ENCODE measurements at regions not wholly inside any gene's neighbourhood (a gene's known extent, or its start where the extent isn't known, plus 50 kb on each side); places are given as distances from the start of the nearest gene placed in this dataset.

DNA sequence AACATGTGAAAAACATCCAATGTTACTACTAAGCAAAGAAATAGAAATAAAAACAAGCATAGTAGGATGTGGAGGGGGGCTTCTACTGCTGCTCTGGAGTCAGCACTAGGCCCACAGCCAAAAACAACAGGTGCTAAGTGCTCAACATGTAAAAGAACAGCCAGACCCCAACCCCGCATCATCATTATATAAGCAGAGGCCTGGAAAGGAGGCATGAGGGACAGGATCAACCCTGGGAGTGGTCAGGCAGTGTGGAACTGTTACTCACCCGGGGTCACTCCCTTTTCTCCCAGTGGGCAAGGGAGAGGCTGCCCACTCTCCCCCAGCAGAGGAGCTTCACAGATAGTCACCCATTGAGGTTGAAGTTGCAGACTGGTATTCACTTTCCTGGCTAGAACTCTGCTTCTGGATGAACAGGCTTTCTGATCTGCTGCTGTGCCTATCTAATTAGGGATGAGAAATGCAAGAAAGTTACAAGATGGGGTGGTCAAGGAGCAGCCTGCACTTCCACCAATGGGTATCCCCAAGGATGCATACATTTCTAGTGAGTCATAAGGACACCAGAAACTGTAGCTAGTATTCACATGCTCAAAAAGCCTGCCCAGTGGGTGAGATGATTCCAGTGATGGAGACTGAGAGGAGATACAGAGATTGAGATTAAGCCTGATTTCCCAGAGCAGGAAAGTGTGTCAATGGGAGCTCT, 480.1 kb upstream of the TCF4 start:
- H3F3A ChIP-seq (ENCODE audit: control insufficient read depth, insufficient read depth), result no peaks in the 10 kb centered on the region
- no peaks in the 10 kb centered on the region for H3K27me3 ChIP-seq (ENCODE audit: control insufficient read depth, low read length)
- H3K4me3 ChIP-seq (ENCODE audit: low read length), result no peak overlapping the region
- no peak overlapping the region for H3K4me2 ChIP-seq (ENCODE audit: low read length)
- H3K27ac ChIP-seq (ENCODE audit: low read depth, low read length), result no peak overlapping the region
- H3K36me3 ChIP-seq (ENCODE audit: control insufficient read depth, low read length), result no peaks in the 10 kb centered on the region
- no peaks in the 10 kb centered on the region for H3K9me3 ChIP-seq (ENCODE audit: control insufficient read depth, insufficient read depth, low read length)
- H3K79me2 ChIP-seq (ENCODE audit: control insufficient read depth, low read length), result no peaks in the 10 kb centered on the region
- no peaks in the 10 kb centered on the region for H3K4me1 ChIP-seq (ENCODE audit: control insufficient read depth, low read length)
- no peaks in the 10 kb centered on the region for H3K9me2 ChIP-seq (replicated peaks; ENCODE audit: control insufficient read depth, low read length)
- no peak for TF ChIP-seq EZH2phosphoT487 (IDR thresholded peaks at IDR 0.05; ENCODE audit: borderline replicate concordance, low read length)
- TF ChIP-seq, protein P1, sequence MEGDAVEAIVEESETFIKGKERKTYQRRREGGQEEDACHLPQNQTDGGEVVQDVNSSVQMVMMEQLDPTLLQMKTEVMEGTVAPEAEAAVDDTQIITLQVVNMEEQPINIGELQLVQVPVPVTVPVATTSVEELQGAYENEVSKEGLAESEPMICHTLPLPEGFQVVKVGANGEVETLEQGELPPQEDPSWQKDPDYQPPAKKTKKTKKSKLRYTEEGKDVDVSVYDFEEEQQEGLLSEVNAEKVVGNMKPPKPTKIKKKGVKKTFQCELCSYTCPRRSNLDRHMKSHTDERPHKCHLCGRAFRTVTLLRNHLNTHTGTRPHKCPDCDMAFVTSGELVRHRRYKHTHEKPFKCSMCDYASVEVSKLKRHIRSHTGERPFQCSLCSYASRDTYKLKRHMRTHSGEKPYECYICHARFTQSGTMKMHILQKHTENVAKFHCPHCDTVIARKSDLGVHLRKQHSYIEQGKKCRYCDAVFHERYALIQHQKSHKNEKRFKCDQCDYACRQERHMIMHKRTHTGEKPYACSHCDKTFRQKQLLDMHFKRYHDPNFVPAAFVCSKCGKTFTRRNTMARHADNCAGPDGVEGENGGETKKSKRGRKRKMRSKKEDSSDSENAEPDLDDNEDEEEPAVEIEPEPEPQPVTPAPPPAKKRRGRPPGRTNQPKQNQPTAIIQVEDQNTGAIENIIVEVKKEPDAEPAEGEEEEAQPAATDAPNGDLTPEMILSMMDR (IDR thresholded peaks at IDR 0.05; ENCODE audit: low read depth, low read length, poor library complexity, severe bottlenecking), result no peak
- no peaks in the 10 kb centered on the region for H4K20me1 ChIP-seq (ENCODE audit: control insufficient read depth, insufficient read depth, low read depth, low read length)

DNA sequence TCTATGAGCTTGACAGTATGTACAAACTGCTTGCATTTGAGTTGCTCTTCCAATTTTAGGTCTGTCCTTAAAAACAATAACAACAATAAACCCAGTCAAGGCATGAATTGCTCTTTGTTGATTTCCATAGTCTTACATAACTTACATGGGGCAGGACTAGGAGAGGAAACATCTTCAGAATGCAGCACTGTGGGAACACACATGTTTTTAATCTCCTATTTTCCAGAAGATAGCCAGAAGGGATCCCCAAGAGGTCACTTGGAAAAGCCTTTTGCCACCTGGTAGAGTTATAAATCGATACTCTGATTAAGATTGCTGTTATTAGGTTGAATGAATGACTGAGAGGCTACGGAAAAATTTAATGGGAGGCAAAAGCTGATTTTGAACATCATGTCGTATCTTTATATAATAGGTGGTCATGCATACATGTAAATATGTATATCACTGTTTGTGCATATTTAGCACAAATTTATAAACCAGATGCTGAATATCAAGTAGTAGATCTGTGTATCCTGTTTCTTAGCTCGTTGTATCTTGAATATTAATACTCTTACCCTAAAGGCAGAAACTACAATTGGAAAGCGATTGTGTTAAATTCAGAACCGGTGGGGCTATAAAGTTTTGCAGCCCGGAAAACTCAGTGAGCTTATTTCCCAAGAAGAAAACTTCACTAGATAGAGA, 479.4 kb upstream of the TCF4 start:
- Histone ChIP-seq H3F3A (ENCODE audit: control insufficient read depth, insufficient read depth) (no peaks in the 10 kb centered on the region), H3K9me2 (replicated peaks; ENCODE audit: control insufficient read depth, low read length) (no peaks in the 10 kb centered on the region), H4K20me1 (ENCODE audit: control insufficient read depth, insufficient read depth, low read depth, low read length) (no peaks in the 10 kb centered on the region), H3K27me3 (ENCODE audit: control insufficient read depth, low read length) (no peaks in the 10 kb centered on the region), H3K9me3 (ENCODE audit: control insufficient read depth, insufficient read depth, low read length) (no peaks in the 10 kb centered on the region), H3K4me2 (ENCODE audit: low read length) (no peak overlapping the region), H3K36me3 (ENCODE audit: control insufficient read depth, low read length) (no peaks in the 10 kb centered on the region), H3K27ac (ENCODE audit: low read depth, low read length) (no peak overlapping the region), H3K4me1 (ENCODE audit: control insufficient read depth, low read length) (no peaks in the 10 kb centered on the region), H3K79me2 (ENCODE audit: control insufficient read depth, low read length) (no peaks in the 10 kb centered on the region), H3K4me3 (ENCODE audit: low read length) (no peak overlapping the region)
- TF ChIP-seq, protein P1 (IDR thresholded peaks at IDR 0.05; ENCODE audit: low read depth, low read length, poor library complexity, severe bottlenecking), result no peak
- no peak for TF ChIP-seq EZH2phosphoT487 (IDR thresholded peaks at IDR 0.05; ENCODE audit: borderline replicate concordance, low read length)

DNA sequence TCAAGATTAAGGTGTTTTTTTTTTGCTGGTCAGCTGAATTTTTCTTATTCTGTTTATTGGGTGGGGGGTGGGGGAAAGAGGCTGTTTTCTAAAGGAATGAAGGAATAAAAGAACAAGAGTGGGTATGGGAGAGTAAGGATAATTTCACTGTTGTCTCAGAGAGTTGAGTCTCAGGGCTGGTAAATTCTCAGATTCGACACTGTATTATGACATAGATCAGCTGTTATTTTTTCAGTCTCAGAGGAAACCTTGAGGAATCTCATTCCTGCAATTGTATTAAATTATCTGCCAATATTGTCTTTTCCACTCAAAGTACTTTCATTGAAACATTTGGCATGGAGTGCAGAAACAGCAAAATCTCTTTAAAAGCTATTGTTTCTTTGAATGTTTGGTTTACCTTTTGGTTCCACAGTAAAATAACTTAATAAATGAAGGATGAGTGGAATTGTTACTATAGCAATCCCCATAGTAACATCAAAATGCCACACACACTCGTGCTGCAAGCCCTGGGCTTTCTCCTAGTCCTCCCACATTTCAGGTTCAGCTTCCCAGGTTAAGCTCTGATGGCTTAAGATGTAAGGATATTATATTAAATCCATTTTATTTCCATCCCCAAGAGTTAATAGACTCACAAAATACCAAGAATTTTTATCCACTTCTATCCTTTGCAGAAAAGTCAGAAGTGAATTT, 478.7 kb upstream of the TCF4 start:
- no peaks in the 10 kb centered on the region for H4K20me1 ChIP-seq (ENCODE audit: control insufficient read depth, insufficient read depth, low read depth, low read length)
- no peaks in the 10 kb centered on the region for H3K36me3 ChIP-seq (ENCODE audit: control insufficient read depth, low read length)
- no peak overlapping the region for H3K4me2 ChIP-seq (ENCODE audit: low read length)
- H3K9me2 ChIP-seq (replicated peaks; ENCODE audit: control insufficient read depth, low read length), result no peaks in the 10 kb centered on the region
- H3K4me1 ChIP-seq (ENCODE audit: control insufficient read depth, low read length), result no peaks in the 10 kb centered on the region
- H3K27ac ChIP-seq (ENCODE audit: low read depth, low read length), result no peak overlapping the region
- no peaks in the 10 kb centered on the region for H3K9me3 ChIP-seq (ENCODE audit: control insufficient read depth, insufficient read depth, low read length)
- H3K27me3 ChIP-seq (ENCODE audit: control insufficient read depth, low read length), result no peaks in the 10 kb centered on the region
- H3F3A ChIP-seq (ENCODE audit: control insufficient read depth, insufficient read depth), result no peaks in the 10 kb centered on the region
- no peaks in the 10 kb centered on the region for H3K79me2 ChIP-seq (ENCODE audit: control insufficient read depth, low read length)
- TF ChIP-seq, protein P1 (IDR thresholded peaks at IDR 0.05; ENCODE audit: low read depth, low read length, poor library complexity, severe bottlenecking), result no peak
- TF ChIP-seq EZH2phosphoT487 (IDR thresholded peaks at IDR 0.05; ENCODE audit: borderline replicate concordance, low read length), result no peak
- H3K4me3 ChIP-seq (ENCODE audit: low read length), result no peak overlapping the region
